ENCODE measurements at regions not wholly inside any gene's neighbourhood (a gene's known extent, or its start where the extent isn't known, plus 50 kb on each side); places are given as distances from the start of the nearest gene placed in this dataset.

- Histone ChIP-seq H3K36me3 (no peaks in the 10 kb centered on the region), H3K27me3 (no peaks in the 10 kb centered on the region), H3K9me3 (0 out of 2 replicates have a peak, but pooled peaks cover 12% of the 10 kb centered on the region), H3K9ac (no peak overlapping the region), H4K20me1 (no peaks in the 10 kb centered on the region), H3K4me3 (no peak overlapping the region), H3K4me1 (peaks cover 1% of the 10 kb centered on the region), H3K27ac (no peak overlapping the region), H3K4me2 (no peak overlapping the region)
- TF ChIP-seq Cebpa-rat (IDR thresholded peaks at IDR 0.05) = no peak
Measured at GRCh38 chr21:38931291-38931690, 125.6 kb downstream of the ETS2 start.

GRCh38 chr21:38930853-38931252 is 125.1 kb downstream of the ETS2 start:
- Histone ChIP-seq H3K4me3 (no peak overlapping the region), H3K4me1 (peaks cover 6% of the 10 kb centered on the region), H3K27me3 (no peaks in the 10 kb centered on the region), H3K4me2 (no peak overlapping the region), H3K27ac (no peak overlapping the region), H3K9me3 (0 out of 2 replicates have a peak, but pooled peaks cover 12% of the 10 kb centered on the region), H3K36me3 (no peaks in the 10 kb centered on the region), H3K9ac (no peak overlapping the region), H4K20me1 (no peaks in the 10 kb centered on the region)
- no peak for TF ChIP-seq Cebpa-rat (IDR thresholded peaks at IDR 0.05)

GRCh38 chr21:38930066-38930465 is 124.3 kb downstream of the ETS2 start:
- Histone ChIP-seq H3K36me3 (no peaks in the 10 kb centered on the region), H3K9me3 (0 out of 2 replicates have a peak, but pooled peaks cover 12% of the 10 kb centered on the region), H3K27ac (no peak overlapping the region), H3K4me3 (no peak overlapping the region), H3K4me1 (peaks cover 11% of the 10 kb centered on the region), H3K9ac (no peak overlapping the region), H4K20me1 (no peaks in the 10 kb centered on the region), H3K4me2 (no peak overlapping the region), H3K27me3 (no peaks in the 10 kb centered on the region)
- TF ChIP-seq Cebpa-rat (IDR thresholded peaks at IDR 0.05) = no peak

GRCh38 chr21:38929652-38930051 is 123.9 kb downstream of the ETS2 start:
- H3K4me2 ChIP-seq = no peak overlapping the region
- no peak for TF ChIP-seq Cebpa-rat (IDR thresholded peaks at IDR 0.05)
- no peak overlapping the region for H3K9ac ChIP-seq
- H3K36me3 ChIP-seq = no peaks in the 10 kb centered on the region
- H3K4me1 ChIP-seq = peaks cover 11% of the 10 kb centered on the region
- no peaks in the 10 kb centered on the region for H4K20me1 ChIP-seq
- H3K27me3 ChIP-seq = no peaks in the 10 kb centered on the region
- H3K27ac ChIP-seq = no peak overlapping the region
- H3K4me3 ChIP-seq = no peak overlapping the region
- H3K9me3 ChIP-seq = 0 out of 2 replicates have a peak, but pooled peaks cover 12% of the 10 kb centered on the region

- H3K36me3 ChIP-seq = no peaks in the 10 kb centered on the region
- peaks cover 11% of the 10 kb centered on the region for H3K4me1 ChIP-seq
- no peak overlapping the region for H3K9ac ChIP-seq
- no peaks in the 10 kb centered on the region for H3K27me3 ChIP-seq
- H3K4me3 ChIP-seq = no peak overlapping the region
- H3K4me2 ChIP-seq = no peak overlapping the region
- 0 out of 2 replicates have a peak, but pooled peaks cover 12% of the 10 kb centered on the region for H3K9me3 ChIP-seq
- H3K27ac ChIP-seq = no peak overlapping the region
- no peak for TF ChIP-seq Cebpa-rat (IDR thresholded peaks at IDR 0.05)
- H4K20me1 ChIP-seq = no peaks in the 10 kb centered on the region
Measured at GRCh38 chr21:38929142-38929541, 123.4 kb downstream of the ETS2 start.

- H3K9me3 ChIP-seq = 0 out of 2 replicates have a peak, but pooled peaks cover 12% of the 10 kb centered on the region
- H3K27me3 ChIP-seq = no peaks in the 10 kb centered on the region
- no peaks in the 10 kb centered on the region for H4K20me1 ChIP-seq
- TF ChIP-seq Cebpa-rat (IDR thresholded peaks at IDR 0.05) = no peak
- no peaks in the 10 kb centered on the region for H3K36me3 ChIP-seq
- H3K4me3 ChIP-seq = no peak overlapping the region
- H3K4me1 ChIP-seq = peaks cover 11% of the 10 kb centered on the region
- no peak overlapping the region for H3K27ac ChIP-seq
- no peak overlapping the region for H3K9ac ChIP-seq
- no peak overlapping the region for H3K4me2 ChIP-seq
Measured at GRCh38 chr21:38927776-38928175, 122.0 kb downstream of the ETS2 start.

GRCh38 chr21:38925923-38926322 is 120.2 kb downstream of the ETS2 start:
- Histone ChIP-seq H4K20me1 (no peaks in the 10 kb centered on the region), H3K4me1 (peaks cover 11% of the 10 kb centered on the region), H3K4me3 (no peak overlapping the region), H3K9me3 (0 out of 2 replicates have a peak, but pooled peaks cover 12% of the 10 kb centered on the region), H3K9ac (peak overlapping the region; percentile 28; the same call in 1 of the 2 replicates), H3K27ac (0 out of 2 replicates have a peak overlapping the region, but pooled peaks have one; percentile 6), H3K4me2 (peak overlapping the region; percentile 70), H3K36me3 (no peaks in the 10 kb centered on the region), H3K27me3 (no peaks in the 10 kb centered on the region)
- TF ChIP-seq Cebpa-rat (IDR thresholded peaks at IDR 0.05) = no peak

GRCh38 chr21:38925478-38925877 is 119.7 kb downstream of the ETS2 start:
- H3K36me3 ChIP-seq = no peaks in the 10 kb centered on the region
- H3K27ac ChIP-seq = 0 out of 2 replicates have a peak overlapping the region, but pooled peaks have one; percentile 6
- no peak overlapping the region for H3K4me3 ChIP-seq
- 0 out of 2 replicates have a peak overlapping the region, but pooled peaks have one; percentile 28 for H3K9ac ChIP-seq
- H4K20me1 ChIP-seq = no peaks in the 10 kb centered on the region
- no peaks in the 10 kb centered on the region for H3K27me3 ChIP-seq
- H3K4me2 ChIP-seq = peak overlapping the region; percentile 70
- no peak for TF ChIP-seq Cebpa-rat (IDR thresholded peaks at IDR 0.05)
- peaks cover 11% of the 10 kb centered on the region for H3K4me1 ChIP-seq
- 0 out of 2 replicates have a peak, but pooled peaks cover 12% of the 10 kb centered on the region for H3K9me3 ChIP-seq

GRCh38 chr21:38924954-38925353 is 119.2 kb downstream of the ETS2 start:
- Histone ChIP-seq H4K20me1 (no peaks in the 10 kb centered on the region), H3K4me3 (no peak overlapping the region), H3K36me3 (no peaks in the 10 kb centered on the region), H3K9ac (no peak overlapping the region), H3K4me2 (no peak overlapping the region), H3K4me1 (peaks cover 11% of the 10 kb centered on the region), H3K27me3 (no peaks in the 10 kb centered on the region), H3K27ac (no peak overlapping the region), H3K9me3 (0 out of 2 replicates have a peak, but pooled peaks cover 12% of the 10 kb centered on the region)
- TF ChIP-seq Cebpa-rat (IDR thresholded peaks at IDR 0.05) = no peak

- Histone ChIP-seq H3K9ac (no peak overlapping the region), H3K4me3 (no peak overlapping the region), H3K27ac (no peak overlapping the region), H3K4me2 (no peak overlapping the region), H3K9me3 (no peaks in the 10 kb centered on the region), H4K20me1 (no peaks in the 10 kb centered on the region), H3K27me3 (no peaks in the 10 kb centered on the region), H3K4me1 (peaks cover 11% of the 10 kb centered on the region), H3K36me3 (no peaks in the 10 kb centered on the region)
- TF ChIP-seq Cebpa-rat (IDR thresholded peaks at IDR 0.05) = no peak
Measured at GRCh38 chr21:38923429-38923828, 117.7 kb downstream of the ETS2 start.

All from BLaER1 (cell line).